ENCODE measurements at regions not wholly inside any gene's neighbourhood (a gene's known extent, or its start where the extent isn't known, plus 50 kb on each side); places are given as distances from the start of the nearest gene placed in this dataset.

DNA sequence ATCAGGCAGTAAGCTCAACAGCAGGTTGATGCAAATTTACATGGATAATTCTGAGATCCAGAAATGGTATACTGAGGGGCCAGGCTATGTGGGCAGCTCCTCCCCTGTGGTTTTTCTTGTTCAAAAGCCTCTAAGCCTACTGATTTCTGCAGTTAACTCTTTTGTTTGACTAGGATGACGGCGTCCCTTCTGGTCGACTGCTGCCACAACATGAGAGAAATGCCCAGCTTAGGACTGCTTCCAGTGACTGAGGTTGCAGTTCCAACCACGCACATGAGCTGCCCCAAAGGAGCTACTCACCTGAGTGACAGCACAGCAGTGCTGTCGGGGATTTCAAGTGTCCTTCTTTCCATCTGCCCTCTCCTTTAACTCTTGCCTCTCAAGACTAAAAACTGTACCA, 973.0 kb upstream of the GHITM start:
- DNase-seq, result no peak

DNA sequence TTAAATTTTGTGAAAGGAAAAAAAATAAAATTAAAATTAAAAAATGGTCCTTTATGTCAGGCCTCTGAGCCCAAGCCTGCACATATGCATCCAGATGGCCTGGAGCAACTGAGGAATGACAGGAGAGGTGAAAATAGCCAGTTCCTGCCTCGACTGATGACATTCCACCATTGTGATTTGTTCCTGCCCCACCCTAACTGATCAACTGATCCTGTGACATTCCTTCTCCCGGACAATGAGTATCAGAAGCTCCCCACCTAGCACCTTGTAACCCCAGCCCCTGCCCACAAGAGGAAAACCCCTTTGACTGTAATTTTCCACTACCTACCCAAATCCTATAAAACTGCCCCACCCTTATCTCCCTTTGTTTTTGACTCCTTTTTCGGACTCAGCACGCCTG, 972.2 kb upstream of the GHITM start:
- DNase-seq, result no peak

DNA sequence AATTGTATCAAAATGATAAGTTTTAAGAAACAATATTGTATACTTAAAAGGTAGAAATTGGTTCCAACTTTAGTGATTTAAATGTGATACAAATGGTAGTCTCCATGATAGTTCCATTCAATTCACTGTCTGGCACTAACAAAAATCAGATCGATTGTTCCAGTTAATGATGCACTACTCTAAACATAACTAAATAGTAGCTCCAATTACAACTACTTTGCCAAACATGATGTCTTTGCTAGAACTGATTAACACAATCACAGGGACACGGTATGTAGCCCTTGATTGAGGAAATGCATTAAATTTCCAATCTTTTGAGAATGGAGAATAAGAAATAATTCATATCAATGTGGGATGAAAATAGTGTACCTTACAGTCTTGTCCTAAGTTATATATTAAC, 962.4 kb upstream of the GHITM start:
- no peak for DNase-seq

DNA sequence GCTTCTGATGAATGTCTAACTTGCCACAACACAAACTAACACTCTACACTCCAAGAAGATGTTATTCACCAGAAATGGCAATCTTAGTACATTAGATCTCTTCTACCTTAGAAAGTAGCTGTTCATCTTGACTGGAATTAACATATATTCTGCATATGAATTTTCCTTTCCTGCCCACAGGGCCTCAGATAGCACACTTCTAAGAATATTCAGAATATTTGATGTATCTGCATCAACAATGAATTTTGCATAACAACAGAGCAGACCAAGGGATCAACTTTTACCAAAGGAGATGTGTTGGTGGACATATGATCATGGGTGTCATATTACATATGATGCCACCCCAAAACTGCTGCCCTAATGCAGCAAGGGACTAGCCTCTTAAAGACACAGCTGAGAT, 960.8 kb upstream of the GHITM start:
- DNase-seq, result no peak

DNA sequence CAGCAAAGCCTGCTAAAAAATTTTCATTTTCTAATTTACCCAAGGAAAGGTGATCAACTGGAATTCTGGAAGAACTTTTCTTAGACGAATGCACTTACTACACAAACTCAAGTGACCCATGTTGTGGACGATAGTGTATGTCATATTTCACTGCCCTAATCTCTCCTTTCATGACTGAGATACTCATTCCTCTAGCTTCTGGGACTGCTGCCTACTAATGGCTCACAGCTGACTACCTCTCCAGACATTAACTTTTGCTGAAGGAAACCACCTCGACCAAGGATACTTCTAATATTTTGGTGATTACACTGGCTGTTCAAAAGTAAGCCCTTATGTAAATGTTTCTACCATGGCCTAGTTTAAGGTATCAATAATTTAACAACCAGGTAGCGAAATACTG, 959.9 kb upstream of the GHITM start:
- DNase-seq, result no peak

DNA sequence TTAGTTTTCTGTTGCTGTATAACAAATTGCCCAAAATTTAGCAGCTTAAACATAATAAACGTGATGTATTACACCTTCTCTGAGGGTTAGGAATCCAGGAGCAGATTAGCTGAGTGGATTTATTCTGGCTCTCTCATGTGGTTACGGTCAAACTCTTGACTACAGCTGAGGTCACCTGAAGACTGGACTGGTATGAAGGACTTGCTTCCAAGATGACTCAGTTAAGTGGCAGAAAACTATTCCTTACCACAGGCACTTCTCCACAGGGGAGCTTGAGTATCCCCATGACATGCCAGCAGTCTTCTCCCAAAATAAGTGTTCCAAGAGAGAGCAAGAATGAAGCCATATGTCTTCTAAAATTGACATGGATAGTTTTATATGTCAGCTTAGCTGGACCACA, 957.2 kb upstream of the GHITM start:
- no peak for DNase-seq

DNA sequence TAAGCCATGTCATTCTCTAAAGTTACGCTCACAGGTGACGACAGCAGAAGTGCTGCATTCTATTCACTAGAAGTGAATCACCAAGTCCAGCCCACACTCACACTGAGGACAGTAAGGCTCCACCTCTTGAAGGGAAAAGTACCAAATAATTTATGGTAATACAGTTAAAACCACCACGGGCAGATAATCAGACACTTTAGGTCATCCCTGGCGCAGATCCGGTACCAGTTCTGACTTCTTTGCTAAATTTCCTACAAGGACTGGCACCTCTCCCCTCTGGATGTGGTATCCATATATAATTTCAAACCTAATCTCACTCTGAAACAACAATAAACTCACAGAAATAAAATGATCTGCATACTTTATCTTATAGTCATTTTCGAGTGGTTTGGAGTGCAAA, 954.7 kb upstream of the GHITM start:
- no peak for DNase-seq

DNA sequence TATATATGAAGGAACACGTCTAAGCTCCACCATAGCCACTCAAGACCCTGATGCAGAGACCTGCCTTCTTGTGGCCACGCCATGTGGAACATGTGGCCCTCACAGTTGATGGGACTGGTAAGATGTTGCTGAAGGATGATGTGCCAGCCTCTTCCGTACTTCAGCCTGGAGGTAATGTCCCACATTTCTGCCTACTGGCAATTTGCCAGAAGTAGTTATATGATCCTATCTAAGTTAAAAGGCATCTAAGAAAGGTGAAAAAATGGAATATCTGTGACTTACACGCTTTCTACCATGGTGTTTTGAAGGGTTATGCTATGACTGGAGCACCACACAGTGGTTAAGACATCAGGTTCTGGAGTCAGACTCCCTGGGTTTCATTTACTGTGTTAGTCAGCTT, 948.7 kb upstream of the GHITM start:
- no peak for DNase-seq

DNA sequence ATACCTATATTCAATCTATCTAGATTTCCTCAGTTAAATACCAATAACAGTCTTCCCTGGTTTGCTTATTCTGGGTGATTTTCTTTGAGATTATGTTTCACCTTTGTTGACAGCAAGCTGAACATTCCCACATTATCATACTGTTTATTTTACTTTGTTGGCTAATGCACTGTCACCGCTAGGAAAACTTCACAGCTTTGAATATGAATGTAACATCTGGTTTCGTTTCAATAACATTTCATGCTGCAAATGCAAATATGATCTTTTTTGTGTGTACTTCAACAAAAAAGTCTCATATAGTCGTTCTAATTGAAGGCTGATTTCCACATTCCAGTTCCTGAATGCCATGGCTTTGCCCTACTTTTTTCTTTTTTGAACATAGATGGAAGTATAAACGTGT, 946.3 kb upstream of the GHITM start:
- DNase-seq, result no peak

DNA sequence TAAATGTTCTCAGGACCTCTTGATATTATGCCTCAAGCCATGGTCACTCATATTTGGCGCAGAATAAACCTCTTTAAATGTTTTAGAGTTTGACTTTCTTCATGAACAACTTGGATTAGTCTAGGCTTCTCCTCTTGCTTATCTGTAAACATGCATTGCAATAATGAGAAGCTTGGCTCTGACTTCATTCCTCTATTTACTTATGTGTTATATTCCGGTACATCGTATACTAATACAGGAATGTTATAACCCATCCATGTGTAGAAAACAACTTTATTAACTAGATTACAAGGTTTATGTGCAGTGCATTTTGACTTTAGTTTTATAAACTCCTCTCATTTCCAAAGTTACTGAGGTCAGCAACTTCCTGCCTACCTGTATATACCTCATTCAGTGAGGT, 944.3 kb upstream of the GHITM start:
- no peak for DNase-seq

DNA sequence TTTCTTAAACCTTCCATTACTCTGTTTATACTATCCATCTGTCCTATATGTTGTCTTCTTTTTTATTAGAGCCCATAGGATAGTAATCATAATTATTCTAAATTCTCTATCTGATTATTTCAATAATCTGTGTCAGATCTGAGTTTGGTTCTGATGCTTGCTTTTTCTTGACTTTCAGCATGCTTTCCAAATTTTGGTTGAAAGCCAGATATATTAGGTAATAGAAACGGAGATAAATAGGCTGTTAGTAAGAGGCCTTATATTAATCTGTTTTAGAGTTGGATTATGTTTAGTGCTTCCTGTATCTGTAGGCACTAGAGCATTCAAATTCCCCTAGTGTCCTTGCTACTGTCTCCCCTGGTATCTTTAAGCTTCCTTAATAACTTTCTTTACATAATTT, 939.9 kb upstream of the GHITM start:
- no peak for DNase-seq

DNA sequence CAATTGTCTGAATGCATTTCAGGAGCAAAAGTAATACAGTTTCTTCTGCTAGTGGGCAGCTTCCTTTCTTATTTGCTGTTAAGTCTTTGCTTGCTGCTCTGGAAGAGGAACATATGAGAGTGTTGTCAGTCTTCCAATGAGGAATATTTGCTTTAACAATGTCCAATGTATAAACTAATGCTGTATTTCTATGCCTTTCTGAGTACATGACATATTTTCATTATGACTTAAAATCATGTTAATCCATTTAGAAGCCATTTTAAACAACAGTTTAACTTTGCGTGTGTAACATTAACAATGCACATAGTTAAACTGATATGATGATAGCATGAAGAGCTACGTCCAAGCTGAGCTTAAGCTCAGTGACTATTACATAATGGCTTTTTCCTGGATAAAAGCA, 933.4 kb upstream of the GHITM start:
- no peak for DNase-seq

DNA sequence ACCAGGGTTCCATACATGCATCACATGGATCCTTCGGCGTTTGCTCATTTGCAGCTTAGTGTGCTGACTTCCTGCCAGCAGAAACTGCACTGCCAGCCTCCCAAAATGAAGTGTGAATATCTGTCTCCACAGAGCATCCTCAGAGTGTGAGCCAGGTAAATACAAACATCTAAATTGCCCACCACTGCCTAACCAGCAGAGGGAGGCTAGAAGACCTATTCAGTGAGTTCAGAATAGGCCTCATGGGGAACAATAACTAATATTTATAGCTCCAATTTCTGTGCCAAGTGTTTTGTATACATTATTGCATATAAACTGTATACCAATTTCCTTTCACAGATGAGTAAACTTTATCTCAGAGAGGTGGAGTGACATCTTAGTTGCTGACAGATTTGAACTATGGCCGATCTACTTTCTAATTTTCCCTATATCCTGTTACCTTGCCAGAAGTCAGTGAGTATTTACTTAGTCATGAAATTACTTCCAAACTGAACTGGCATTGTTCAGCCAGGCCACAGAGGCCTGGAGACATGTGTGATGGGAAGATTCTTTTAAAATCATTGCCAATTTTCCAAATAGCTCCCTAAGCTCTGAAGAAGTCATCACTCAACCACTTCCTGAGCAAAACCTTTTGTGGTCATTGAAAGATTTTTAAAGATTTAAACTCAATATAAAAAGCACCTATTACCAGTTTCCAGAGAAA, 926.5 kb upstream of the GHITM start:
- no peak for DNase-seq

DNA sequence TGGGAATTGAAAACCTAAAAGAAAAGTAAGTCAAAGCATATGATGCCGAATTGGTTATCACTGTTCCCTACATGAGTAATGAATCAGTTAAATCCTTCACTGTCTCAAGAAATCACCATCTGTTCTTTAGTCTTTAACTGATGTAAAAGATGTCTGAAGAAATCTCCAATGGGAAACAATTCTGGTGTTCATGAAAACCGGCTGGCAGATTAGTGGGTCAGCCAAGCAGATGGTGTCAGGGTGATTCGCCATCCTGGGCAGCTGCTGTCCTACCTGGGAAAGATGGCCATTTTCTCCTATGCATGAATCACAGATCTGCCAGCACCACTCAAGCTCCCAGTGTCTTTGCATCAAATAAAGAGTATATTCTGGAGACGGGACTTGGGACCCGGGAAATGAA, 925.2 kb upstream of the GHITM start:
- DNase-seq, result no peak

DNA sequence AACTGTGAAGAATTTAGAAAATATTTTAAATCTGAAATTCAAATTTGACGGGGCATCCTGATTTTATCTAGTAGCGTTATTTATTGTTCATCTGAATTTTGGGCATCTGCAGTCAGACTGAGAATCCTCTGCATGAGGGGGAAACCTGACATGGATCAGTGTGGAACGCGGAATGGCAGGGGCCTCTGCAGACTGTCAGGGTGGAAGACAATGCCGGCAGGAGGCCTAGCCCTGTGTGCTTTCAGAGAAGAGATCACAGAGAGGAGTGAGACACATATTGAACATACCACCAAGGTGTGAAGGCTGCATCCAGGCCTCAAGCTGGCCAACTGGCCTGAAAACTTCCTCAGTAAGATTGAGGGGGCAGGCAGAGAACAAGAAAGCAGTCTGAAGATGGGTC, 921.1 kb upstream of the GHITM start:
- no peak for DNase-seq

DNA sequence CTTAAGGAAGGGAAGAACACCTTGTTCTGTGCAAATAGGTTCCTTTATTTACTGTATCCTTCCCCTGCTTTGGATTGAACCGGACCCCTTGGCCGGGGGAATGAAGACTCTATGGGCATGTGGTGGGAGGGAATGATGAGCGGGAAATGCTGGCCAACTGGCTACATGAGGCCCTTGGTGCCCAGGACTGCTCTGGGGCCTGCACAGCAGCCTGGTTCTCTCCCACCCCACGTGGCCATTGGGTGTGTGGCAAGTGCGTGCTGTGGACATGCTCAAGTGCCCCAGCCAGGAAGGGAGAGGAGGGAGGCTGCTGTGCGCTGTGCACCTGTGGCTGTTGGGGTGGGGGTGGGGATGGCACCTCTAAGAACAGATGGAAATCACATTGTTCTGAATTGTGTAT, 917.0 kb upstream of the GHITM start:
- no peak for DNase-seq

DNA sequence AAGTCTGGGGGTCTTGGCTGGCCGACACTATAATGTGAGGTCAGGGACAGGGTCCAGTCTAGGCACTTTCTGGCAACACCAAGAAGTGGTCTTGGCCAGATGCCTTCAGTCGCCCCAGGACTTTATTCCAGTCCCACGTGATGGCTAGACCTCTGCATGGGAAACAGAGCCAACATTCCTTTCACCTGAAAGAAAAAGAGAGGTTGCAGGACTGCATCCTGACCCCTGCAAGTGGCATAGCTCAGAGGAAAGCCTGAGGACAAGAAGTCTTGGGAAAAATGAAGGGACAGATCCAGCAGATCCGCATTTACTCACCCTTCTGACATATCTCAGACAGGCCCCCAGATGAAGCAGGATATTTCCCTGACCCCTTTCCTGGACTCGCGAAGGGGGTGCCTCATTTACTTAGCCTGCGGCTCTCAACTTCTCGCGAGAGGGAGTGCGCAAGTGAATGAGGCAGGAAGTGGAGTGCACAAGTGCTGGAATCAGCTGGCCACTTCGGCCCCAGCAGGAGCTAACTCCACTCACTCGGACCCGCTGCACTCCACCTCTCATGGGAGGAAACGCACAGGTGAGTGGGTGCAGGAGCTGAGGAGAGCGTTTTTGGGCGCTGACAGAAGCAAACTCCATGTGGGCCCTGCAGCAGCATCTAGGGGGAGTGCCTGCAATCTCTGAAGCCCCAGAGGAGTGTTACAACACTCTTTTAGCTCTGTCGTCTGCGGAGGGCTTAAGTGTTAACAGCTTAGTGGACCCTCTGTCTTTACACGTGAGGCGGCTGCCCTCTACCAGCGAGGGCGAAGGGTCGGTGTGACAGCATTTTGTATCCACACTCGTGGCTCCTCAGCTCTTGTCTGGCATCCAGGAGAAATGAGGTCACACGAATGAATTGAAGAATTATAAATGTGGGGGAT, 916.2 kb upstream of the GHITM start:
- no peak for DNase-seq

DNA sequence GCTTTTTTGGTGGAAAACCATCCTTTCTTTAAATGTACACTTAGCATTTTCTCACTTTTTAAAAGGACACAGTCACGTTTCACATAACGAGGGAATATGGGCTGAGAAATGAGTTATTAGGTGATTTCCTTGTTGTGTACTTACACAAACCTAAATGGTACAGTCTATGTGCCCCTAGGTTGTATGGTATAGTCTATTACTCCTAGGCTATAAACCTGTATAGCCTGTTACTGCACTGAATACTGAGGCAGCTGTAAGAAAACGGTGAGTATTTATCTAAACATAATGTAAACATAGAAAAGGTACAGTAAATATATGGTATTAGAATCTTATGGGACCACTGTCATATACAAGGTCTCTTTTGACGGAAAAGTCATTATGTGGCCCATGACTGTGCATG, 913.5 kb upstream of the GHITM start:
- no peak for DNase-seq

DNA sequence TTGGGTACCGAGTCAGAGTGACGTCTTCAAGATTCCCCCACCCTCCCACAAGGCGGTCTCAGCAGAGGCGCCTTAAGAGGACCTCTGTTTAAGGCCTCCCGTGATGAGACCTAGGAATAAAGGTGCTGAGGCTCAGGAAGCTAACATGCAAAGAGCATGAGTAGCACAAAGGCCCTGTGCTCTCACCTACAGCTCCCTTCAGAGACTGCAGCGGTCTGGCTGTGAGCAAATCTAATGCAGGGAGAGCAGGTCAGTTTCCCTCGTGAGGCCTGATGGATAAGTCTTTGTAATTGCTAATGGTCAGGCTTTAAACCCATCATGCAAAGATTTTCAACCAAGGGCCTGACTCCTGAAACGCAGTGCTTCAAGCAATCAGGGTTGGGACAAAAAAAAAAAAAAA, 909.3 kb upstream of the GHITM start:
- DNase-seq, result no peak

DNA sequence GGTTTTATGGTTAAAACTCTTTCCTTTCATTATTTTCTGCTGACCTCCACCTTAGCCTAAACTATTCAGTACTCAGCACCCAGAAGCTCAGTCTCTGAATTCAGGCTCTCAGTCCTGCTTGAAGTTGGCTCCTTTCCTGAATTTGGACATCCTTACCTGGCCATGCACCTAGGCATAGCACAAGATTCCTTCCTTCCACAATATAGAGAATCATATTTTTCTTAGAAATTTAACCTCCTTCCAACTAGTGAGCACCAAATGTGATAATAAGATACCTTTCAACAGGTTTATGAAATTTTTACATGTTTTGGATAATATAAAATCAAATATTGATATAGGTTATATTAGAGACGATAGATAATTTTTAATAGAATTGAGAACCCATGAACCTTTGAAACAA, 905.6 kb upstream of the GHITM start:
- DNase-seq, result no peak

DNA sequence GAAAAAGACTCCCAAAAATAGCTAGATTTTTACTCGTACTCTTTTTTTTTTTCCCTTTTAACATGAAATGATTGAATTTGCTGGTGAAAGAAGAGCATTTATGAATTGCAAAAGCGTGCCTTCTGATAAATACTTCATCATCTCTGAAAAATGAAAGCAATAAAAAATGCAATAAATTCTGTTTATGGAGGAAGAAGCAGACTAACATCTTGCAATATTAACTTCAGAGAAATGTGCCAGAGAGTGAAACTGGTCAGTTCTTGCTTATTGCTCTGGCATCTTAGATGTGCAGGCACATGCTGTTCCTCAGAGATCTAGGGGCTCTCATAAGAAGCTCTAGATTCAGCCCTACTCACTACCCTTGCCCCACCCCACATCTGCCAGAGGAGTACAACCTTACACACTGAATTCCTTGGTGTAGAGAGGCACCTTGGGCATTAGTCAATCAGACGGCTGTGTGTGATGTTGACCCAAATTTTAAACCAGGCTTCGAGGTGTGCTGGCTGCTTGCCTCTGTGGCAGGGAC, 891.1 kb upstream of the GHITM start:
- DNase-seq, result no peak

DNA sequence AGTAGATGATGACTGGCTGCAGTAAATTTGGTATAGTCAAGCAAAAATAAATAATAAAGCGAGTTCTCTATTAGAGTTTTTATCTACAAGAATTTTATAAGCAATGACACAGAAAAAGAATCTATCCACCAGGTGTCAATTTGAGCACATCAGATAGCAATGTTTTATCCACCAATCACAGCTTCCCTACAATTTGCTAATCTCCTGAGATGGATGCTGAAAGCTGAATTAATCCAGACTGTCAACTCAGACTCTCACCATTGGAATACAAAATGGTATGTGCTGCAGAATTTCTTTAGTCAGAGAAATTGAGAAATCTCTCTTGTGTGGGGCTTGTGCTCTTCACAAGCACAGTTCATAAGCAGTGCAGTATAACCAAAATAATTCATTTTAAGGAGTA, 888.9 kb upstream of the GHITM start:
- no peak for DNase-seq

DNA sequence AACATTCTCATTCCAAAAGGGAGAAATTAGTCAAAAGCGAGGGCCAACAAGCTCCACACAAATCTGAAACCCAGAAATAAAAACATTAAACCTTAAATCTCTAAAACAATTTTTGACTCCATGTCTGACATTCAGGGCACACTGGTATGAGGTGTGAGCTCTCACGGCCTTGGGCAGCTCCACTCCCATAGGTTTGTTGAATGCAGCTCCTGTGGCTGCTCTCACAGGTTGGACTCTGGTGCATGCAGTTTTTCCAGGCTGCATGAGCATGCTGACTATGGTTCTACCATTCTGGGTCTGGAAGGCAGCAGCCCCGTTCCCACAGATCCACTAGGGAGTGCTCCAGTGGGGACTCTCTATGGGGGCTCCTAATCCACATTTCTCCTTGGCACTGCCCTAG, 887.1 kb upstream of the GHITM start:
- no peak for DNase-seq

DNA sequence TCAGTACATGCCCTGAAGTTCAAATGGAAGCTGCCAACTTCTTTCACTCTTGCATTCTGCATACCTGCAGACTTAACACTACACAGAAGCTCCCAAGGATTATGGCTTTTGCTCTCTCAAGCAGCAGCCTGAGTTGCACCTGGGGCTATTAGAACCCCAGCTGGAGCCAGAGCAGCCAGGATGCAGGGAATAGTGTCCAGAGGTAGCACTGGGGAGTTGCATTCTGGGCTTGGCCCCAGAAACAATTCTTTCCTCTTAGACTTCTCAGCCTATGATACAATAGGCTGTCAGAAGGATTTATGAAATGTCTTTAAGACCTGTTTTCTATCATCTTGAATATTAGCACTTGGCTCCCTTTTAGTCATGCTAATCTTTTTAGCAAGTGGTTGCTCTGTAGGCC, 886.7 kb upstream of the GHITM start:
- no peak for DNase-seq
